Neural progenitor cell (in vitro differentiated cells): ENCODE measurements at regions not wholly inside any gene's neighbourhood (a gene's known extent, or its start where the extent isn't known, plus 50 kb on each side); places are given as distances from the start of the nearest gene placed in this dataset.

ENCODE experiments used
- EZH2 ChIP-seq: fragments of 200-600 bp; sonication (generic); IDR thresholded peaks from 2 replicates; pipeline ENCODE4 v1.6.1; 2017; ENCODE audit warnings: antibody characterized with exemption, mild to moderate bottlenecking, moderate library complexity
- TF ChIP-seq, protein P1 (sequence below): fragments of 200-600 bp; sonication (generic); IDR thresholded peaks from 2 replicates; pipeline ENCODE4 v1.5.1; 2017; ENCODE audit warnings: antibody characterized with exemption, mild to moderate bottlenecking

GRCh38 chr4:181051931-181052330 lies 1191.3 kb upstream of the TENM3 start:
- TF ChIP-seq, protein P1, sequence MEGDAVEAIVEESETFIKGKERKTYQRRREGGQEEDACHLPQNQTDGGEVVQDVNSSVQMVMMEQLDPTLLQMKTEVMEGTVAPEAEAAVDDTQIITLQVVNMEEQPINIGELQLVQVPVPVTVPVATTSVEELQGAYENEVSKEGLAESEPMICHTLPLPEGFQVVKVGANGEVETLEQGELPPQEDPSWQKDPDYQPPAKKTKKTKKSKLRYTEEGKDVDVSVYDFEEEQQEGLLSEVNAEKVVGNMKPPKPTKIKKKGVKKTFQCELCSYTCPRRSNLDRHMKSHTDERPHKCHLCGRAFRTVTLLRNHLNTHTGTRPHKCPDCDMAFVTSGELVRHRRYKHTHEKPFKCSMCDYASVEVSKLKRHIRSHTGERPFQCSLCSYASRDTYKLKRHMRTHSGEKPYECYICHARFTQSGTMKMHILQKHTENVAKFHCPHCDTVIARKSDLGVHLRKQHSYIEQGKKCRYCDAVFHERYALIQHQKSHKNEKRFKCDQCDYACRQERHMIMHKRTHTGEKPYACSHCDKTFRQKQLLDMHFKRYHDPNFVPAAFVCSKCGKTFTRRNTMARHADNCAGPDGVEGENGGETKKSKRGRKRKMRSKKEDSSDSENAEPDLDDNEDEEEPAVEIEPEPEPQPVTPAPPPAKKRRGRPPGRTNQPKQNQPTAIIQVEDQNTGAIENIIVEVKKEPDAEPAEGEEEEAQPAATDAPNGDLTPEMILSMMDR, result no peak
- TF ChIP-seq EZH2, result no peak
